Sigmoid colon (tissue), 4 donors: ENCODE measurements at regions not wholly inside any gene's neighbourhood (a gene's known extent, or its start where the extent isn't known, plus 50 kb on each side); places are given as distances from the start of the nearest gene placed in this dataset.

Experiments
- CTCF ChIP-seq, 4 experiments: fragments of 450-650 bp in 3 of 4; fragments of 200-600 bp in 1 of 4; IDR thresholded peaks; one replicate each; pipeline ENCODE4 v1.5.1; 2016 to 2019; ENCODE audit warnings: antibody characterized with exemption in 4 of 4, mild to moderate bottlenecking in 3 of 4, moderate library complexity in 2 of 4
- EP300 ChIP-seq, 4 donors: sonication (generic); formaldehyde crosslinking; IDR thresholded peaks; one replicate each; pipeline ENCODE4 v1.6.1; 2017; ENCODE audit warnings: antibody characterized with exemption in 4 of 4
- POLR2A ChIP-seq, 2 donors: fragments of 450-650 bp; IDR thresholded peaks; one replicate each; pipeline ENCODE4 v1.6.1; 2016; ENCODE audit warnings: antibody characterized with exemption in 2 of 2, mild to moderate bottlenecking in 2 of 2, moderate library complexity in 2 of 2

GRCh38 chr13:64274481-64275217 lies 2859.0 kb upstream of the PCDH20 start:
- TF ChIP-seq POLR2A (IDR thresholded peaks at IDR 0.05) = no peak
- TF ChIP-seq EP300 (IDR thresholded peaks at IDR 0.05) = no peak
- TF ChIP-seq CTCF (IDR thresholded peaks at IDR 0.05) = no peak
